Heart right ventricle (tissue), 16 donors: ENCODE measurements at regions not wholly inside any gene's neighbourhood (a gene's known extent, or its start where the extent isn't known, plus 50 kb on each side); places are given as distances from the start of the nearest gene placed in this dataset.

Source experiments
- ATAC-seq, 8 donors: fragments of 200-7000 bp; cut with Tn5 transposase; one replicate each; pipeline ENCODE4 v1.9.1; 2020; ENCODE audit warnings: mild to moderate bottlenecking in 8 of 8, moderate library complexity in 8 of 8, moderate number of reproducible peaks in 1 of 8
- DNase-seq, 2 donors: peaks; one replicate each; pipeline ENCODE4 v3.0.0-alpha.2; 2020
- H3K27ac ChIP-seq, 10 donors: fragments of 200-600 bp; sonication (generic) in 2 of 10; one replicate each; pipeline versions ENCODE4 v1.5.0 to v1.8.0; 2020 to 2022; ENCODE audit warnings: mild to moderate bottlenecking in 3 of 10
- H3K27me3 ChIP-seq, 7 donors: fragments of 200-600 bp; one replicate each; pipeline ENCODE4 v1.8.0; 2021 to 2022; ENCODE audit warnings: mild to moderate bottlenecking in 2 of 7
- H3K36me3 ChIP-seq, 9 donors: fragments of 200-600 bp; sonication (generic) in 1 of 9; one replicate each; pipeline versions ENCODE4 v1.5.0 to v1.8.0; 2020 to 2022; ENCODE audit warnings: mild to moderate bottlenecking in 2 of 9
- H3K4me1 ChIP-seq, 9 donors: fragments of 200-600 bp; sonication (generic) in 1 of 9; one replicate each; pipeline versions ENCODE4 v1.5.0 to v1.8.0; 2020 to 2022; ENCODE audit warnings: mild to moderate bottlenecking in 4 of 9
- H3K4me3 ChIP-seq, 10 donors: fragments of 200-600 bp; sonication (generic) in 2 of 10; one replicate each; pipeline versions ENCODE4 v1.5.0 to v1.8.0; 2020 to 2022; ENCODE audit warnings: mild to moderate bottlenecking in 7 of 10, moderate library complexity in 2 of 10
- H3K9me3 ChIP-seq, 11 donors: fragments of 200-600 bp in 10 of 11; sonication (generic) in 2 of 11; one replicate each; pipeline versions ENCODE4 v1.5.0 to v1.8.0; 2013 to 2022; ENCODE audit warnings: mild to moderate bottlenecking in 2 of 11, control low read depth in 1 of 11, moderate library complexity in 1 of 11
- CTCF ChIP-seq, 9 donors: fragments of 200-600 bp; sonication (generic) in 2 of 9; IDR thresholded peaks; one replicate each; pipeline versions ENCODE4 v1.5.0 to v1.8.0; 2021 to 2022; ENCODE audit warnings: antibody characterized with exemption in 9 of 9, mild to moderate bottlenecking in 5 of 9, moderate library complexity in 1 of 9
- WGBS, 2 donors: extraction: QIAGEN DNeasy Blood & Tissue Kit; methylation state at CpG; one replicate each; pipeline ENCODE4 v1.1.7; 2013; ENCODE audit warnings: inconsistent platforms in 1 of 2; 5-methylcytosine and 5-hydroxymethylcytosine counted together
- intact Hi-C, 10 donors: fragments of 100-400 bp; cut with DNase I; formaldehyde crosslinking; loops; one replicate each; pipeline versions ENCODE4 v1.11.1 to v1.14.2; 2022
- donor health status: Arrhythmogenic right ventricular cardiomyopathy.
- donor health status: ischemic (EF 13 %, LVEDD 7.1; RV severe dilation, severe dysfunction).
- donor health status: healthy with polysubstance abuse.
- donor health status: DM: no; HTN: yes; CAD: no.
- donor health status: DM: no; HTN: no; CAD: no.
- donor health status: ischemic (EF 25% LVEDD 6.9; RV normal size, moderate dysfunction).
- donor health status: ischemic (EF 25% LVEDD 5.7; RV mildly dilated, moderate dysfunction).
- donor health status: healthy.
- donor health status: DM: yes; HTN: yes; CAD: no.
- donor health status: Ischemic cardiomyopathy.
- donor health status: ischemic (EF 35%, LVEDD 5.7; RV mildly dilated, moderate dysfunction).
- donor health status: nonischemic (EF 11% LVEDD 7.7; RV severe dilation, severe dysfunction).
- donor health status: DM: yes; HTN: yes; CAD: no.
- donor health status: PGD.
- donor health status: ischemic (EF 29% LVEDD 5.4; RV normal size, mild dysfunction).
- donor health status: nonischemic (EF 23%, LVEDD 6.1; RV moderate dilation, normal function).

DNA sequence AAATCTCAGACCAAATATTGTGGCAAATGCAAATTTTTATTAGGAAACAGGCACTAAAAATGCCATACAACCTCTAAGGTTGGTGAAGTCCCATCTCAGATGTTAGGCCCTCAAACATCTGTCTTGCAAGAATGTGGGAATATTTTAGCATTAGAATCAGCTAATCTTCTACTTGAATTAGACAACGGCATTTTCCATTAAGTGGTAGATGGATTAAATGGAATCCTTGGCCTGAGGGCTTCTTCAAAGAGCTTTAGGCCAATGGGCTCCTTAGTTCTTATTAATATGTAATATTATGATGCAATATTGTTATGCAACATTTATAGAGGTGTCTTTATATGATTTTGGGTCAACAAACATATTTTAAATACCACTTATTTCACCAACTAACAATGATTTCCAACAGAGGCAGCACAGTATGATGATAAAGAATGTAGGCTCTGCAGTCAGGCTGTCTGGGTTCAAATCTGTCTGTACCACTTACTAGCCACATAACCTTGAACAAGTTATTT is 122.9 kb upstream of the PLEKHA5 start:
- H3K36me3 ChIP-seq, result no peaks in the 10 kb centered on the region
- no peak overlapping the region for H3K4me3 ChIP-seq
- H3K9me3 ChIP-seq, result no peaks in the 10 kb centered on the region
- no peaks in the 10 kb centered on the region for H3K27me3 ChIP-seq
- DNase-seq (no peak), ATAC-seq (no peak)
- no peaks in the 10 kb centered on the region for H3K4me1 ChIP-seq
- no peak for TF ChIP-seq CTCF (IDR thresholded peaks at IDR 0.05)
- intact Hi-C loops, result no loop called here
- H3K27ac ChIP-seq, result no peak overlapping the region
- WGBS, 2 donors, result 81 to 89% methylated on average over 1 of the region's 1 CpG

DNA sequence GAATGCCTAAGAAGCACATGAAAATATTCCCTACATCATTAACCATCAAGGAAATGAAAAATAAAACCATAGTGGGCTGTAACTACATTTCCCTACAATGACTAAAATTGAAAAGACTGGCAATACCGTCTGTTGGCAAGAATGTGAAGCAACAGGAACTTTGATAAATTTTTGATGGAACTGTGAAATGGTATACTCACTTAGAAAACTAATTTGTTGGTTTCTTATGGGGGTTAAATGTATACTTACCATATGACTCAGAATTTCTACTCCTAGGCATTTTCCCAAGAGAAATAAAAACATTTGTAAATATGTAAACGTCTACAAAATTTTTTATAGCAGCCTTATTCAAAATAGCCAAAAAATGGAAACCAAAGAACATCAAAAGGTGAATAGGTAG is 121.4 kb upstream of the PLEKHA5 start:
- WGBS, 2 donors, result 77 to 86% methylated on average over 2 of the region's 2 CpGs
- TF ChIP-seq CTCF (IDR thresholded peaks at IDR 0.05), result no peak

GRCh38 chr12:19010087-19010486 is 119.4 kb upstream of the PLEKHA5 start:
- no peaks in the 10 kb centered on the region for H3K36me3 ChIP-seq
- no peak for ATAC-seq
- intact Hi-C loops, result no loop called here
- no peak for DNase-seq
- H3K27me3 ChIP-seq, result no peaks in the 10 kb centered on the region
- no peak for TF ChIP-seq CTCF (IDR thresholded peaks at IDR 0.05)
- no peak overlapping the region for H3K27ac ChIP-seq
- no peak overlapping the region for H3K4me3 ChIP-seq
- H3K4me1 ChIP-seq, result no peaks in the 10 kb centered on the region
- H3K9me3 ChIP-seq, result no peaks in the 10 kb centered on the region
- 57 to 58% methylated on average over 3 of the region's 3 CpGs for WGBS, 2 donors

More for the DNA sequence above, 121.4 kb upstream of the PLEKHA5 start:
- Histone ChIP-seq H3K36me3 (no peaks in the 10 kb centered on the region), H3K4me3 (no peak overlapping the region), H3K27ac (no peak overlapping the region), H3K4me1 (no peaks in the 10 kb centered on the region), H3K27me3 (no peaks in the 10 kb centered on the region), H3K9me3 (no peaks in the 10 kb centered on the region)
- ATAC-seq (no peak), DNase-seq (no peak)
- intact Hi-C loops, result no loop called here

- H3K36me3 ChIP-seq, result no peaks in the 10 kb centered on the region
- H3K9me3 ChIP-seq, result no peaks in the 10 kb centered on the region
- ATAC-seq (no peak), DNase-seq (no peak)
- no peak overlapping the region for H3K27ac ChIP-seq
- no peak for TF ChIP-seq CTCF (IDR thresholded peaks at IDR 0.05)
- no peak overlapping the region for H3K4me3 ChIP-seq
- no peaks in the 10 kb centered on the region for H3K27me3 ChIP-seq
- H3K4me1 ChIP-seq, result no peaks in the 10 kb centered on the region
- intact Hi-C loops, result no loop called here
- WGBS, 2 donors, result 91 to 94% methylated on average over 10 of the region's 10 CpGs
Measured at GRCh38 chr12:19010726-19011125, 118.8 kb upstream of the PLEKHA5 start.
